ENCODE measurements at regions not wholly inside any gene's neighbourhood (a gene's known extent, or its start where the extent isn't known, plus 50 kb on each side); places are given as distances from the start of the nearest gene placed in this dataset.

- Histone ChIP-seq H3K4me3 (no peak overlapping the region), H3K36me3 (ENCODE audit: low read depth, missing control alignments) (no peaks in the 10 kb centered on the region), H3K4me1 (no peaks in the 10 kb centered on the region), H3K27ac (no peak overlapping the region), H3K9me3 (no peaks in the 10 kb centered on the region), H3K27me3 (no peaks in the 10 kb centered on the region)
- WGBS, 2 donors, result 94 to 96% methylated on average over 3 of the region's 3 CpGs
- intact Hi-C loops (cut with DNase I; ENCODE audit: low total_unique reads), result no loop called here
- no peak for DNase-seq
- TF ChIP-seq CTCF (IDR thresholded peaks at IDR 0.05) (no peak), POLR2A (IDR thresholded peaks at IDR 0.05) (no peak)
These were observed 129.1 kb upstream of the MBNL1 start for GRCh38 chr3:152139651-152140050.

- 89 to 95% methylated on average over 2 of the region's 2 CpGs for WGBS, 2 donors
- H3K36me3 ChIP-seq (ENCODE audit: low read depth, missing control alignments), result no peaks in the 10 kb centered on the region
- TF ChIP-seq CTCF (IDR thresholded peaks at IDR 0.05) (no peak), POLR2A (IDR thresholded peaks at IDR 0.05) (no peak)
- no peaks in the 10 kb centered on the region for H3K9me3 ChIP-seq
- intact Hi-C loops (cut with DNase I; ENCODE audit: low total_unique reads), result no loop called here
- H3K27me3 ChIP-seq, result no peaks in the 10 kb centered on the region
- H3K4me1 ChIP-seq, result no peaks in the 10 kb centered on the region
- no peak overlapping the region for H3K4me3 ChIP-seq
- no peak overlapping the region for H3K27ac ChIP-seq
- DNase-seq, result no peak
These were observed 122.3 kb upstream of the MBNL1 start for GRCh38 chr3:152146461-152146860.

GRCh38 chr3:152147748-152148147, 121.0 kb upstream of the MBNL1 start:
- no peak for DNase-seq
- H3K9me3 ChIP-seq, result no peaks in the 10 kb centered on the region
- H3K27ac ChIP-seq, result no peak overlapping the region
- intact Hi-C loops (cut with DNase I; ENCODE audit: low total_unique reads), result no loop called here
- no peaks in the 10 kb centered on the region for H3K36me3 ChIP-seq (ENCODE audit: low read depth, missing control alignments)
- H3K4me1 ChIP-seq, result no peaks in the 10 kb centered on the region
- TF ChIP-seq CTCF (IDR thresholded peaks at IDR 0.05) (no peak), POLR2A (IDR thresholded peaks at IDR 0.05) (no peak)
- H3K27me3 ChIP-seq, result no peaks in the 10 kb centered on the region
- no peak overlapping the region for H3K4me3 ChIP-seq

- H3K4me1 ChIP-seq, result no peaks in the 10 kb centered on the region
- WGBS, 2 donors, result 60 to 82% methylated on average over 1 of the region's 1 CpG
- H3K9me3 ChIP-seq, result no peaks in the 10 kb centered on the region
- intact Hi-C loops (cut with DNase I; ENCODE audit: low total_unique reads), result no loop called here
- DNase-seq, result no peak
- H3K36me3 ChIP-seq (ENCODE audit: low read depth, missing control alignments), result no peaks in the 10 kb centered on the region
- TF ChIP-seq CTCF (IDR thresholded peaks at IDR 0.05) (no peak), POLR2A (IDR thresholded peaks at IDR 0.05) (no peak)
- no peak overlapping the region for H3K4me3 ChIP-seq
- no peaks in the 10 kb centered on the region for H3K27me3 ChIP-seq
- no peak overlapping the region for H3K27ac ChIP-seq
These were observed 120.2 kb upstream of the MBNL1 start for GRCh38 chr3:152148579-152148978.

GRCh38 chr3:152149832-152150231, 118.9 kb upstream of the MBNL1 start:
- no peak for TF ChIP-seq CTCF (IDR thresholded peaks at IDR 0.05)
- TF ChIP-seq POLR2A (IDR thresholded peaks at IDR 0.05), result no peak
- no peak for DNase-seq
- H3K4me1 ChIP-seq, result no peaks in the 10 kb centered on the region
- H3K9me3 ChIP-seq, result no peaks in the 10 kb centered on the region
- H3K4me3 ChIP-seq, result no peak overlapping the region
- WGBS, 2 donors, result 94 to 96% methylated on average over 1 of the region's 1 CpG
- no peaks in the 10 kb centered on the region for H3K36me3 ChIP-seq (ENCODE audit: low read depth, missing control alignments)
- intact Hi-C loops (cut with DNase I; ENCODE audit: low total_unique reads), result no loop called here
- no peaks in the 10 kb centered on the region for H3K27me3 ChIP-seq
- H3K27ac ChIP-seq, result no peak overlapping the region
